WTC11 (cell line): ENCODE measurements at regions not wholly inside any gene's neighbourhood (a gene's known extent, or its start where the extent isn't known, plus 50 kb on each side); places are given as distances from the start of the nearest gene placed in this dataset.

Source experiments
- ATAC-seq: fragments of 200-7000 bp; cut with Tn5 transposase; 2 replicates; pipeline ENCODE4 v1.10.0; 2021; ENCODE audit warnings: mild to moderate bottlenecking, moderate library complexity
- CTCF ChIA-PET: fragments of 300-600 bp; sonication (Branson Sonifier 250); formaldehyde crosslinking; loops from one replicate; lab custom pipeline; 2021; ENCODE audit warnings: antibody characterized with exemption; lab: Charles Lee
- POLR2A ChIA-PET: fragments of 350-600 bp; sonication (Branson Sonifier 250); formaldehyde crosslinking; loops from one replicate; lab custom pipeline; 2021; ENCODE audit warnings: antibody characterized with exemption; lab: Charles Lee
- DNase-seq: peaks from one replicate; pipeline ENCODE4 v3.0.0; 2021; ENCODE audit warnings: low spot score
- H3K27ac Mint-ChIP-seq: 2 replicates; pipeline ENCODE4 v1.8.0; 2021; ENCODE audit warnings: mixed read lengths
- H3K27me3 Mint-ChIP-seq: 2 replicates; pipeline ENCODE4 v1.8.0; 2021; ENCODE audit warnings: low read depth, mild to moderate bottlenecking, moderate library complexity, mixed read lengths
- H3K36me3 Mint-ChIP-seq: 2 replicates; pipeline ENCODE4 v1.8.0; 2021; ENCODE audit warnings: mixed read lengths
- H3K4me1 Mint-ChIP-seq: 2 replicates; pipeline ENCODE4 v1.8.0; 2022; ENCODE audit warnings: mixed read lengths
- H3K4me3 Mint-ChIP-seq: 2 replicates; pipeline ENCODE4 v1.8.0; 2021; ENCODE audit warnings: mild to moderate bottlenecking, moderate library complexity, mixed read lengths
- H3K9me3 Mint-ChIP-seq: 2 replicates; pipeline ENCODE4 v1.8.0; 2021; ENCODE audit warnings: mixed read lengths
- ATF2 ChIP-seq: sonication (generic); formaldehyde crosslinking; IDR thresholded peaks from 2 replicates; pipeline ENCODE4 v1.8.1; 2022; ENCODE audit warnings: low read depth, missing genetic modification reagents, borderline replicate concordance
- E2F1 ChIP-seq: sonication (generic); formaldehyde crosslinking; IDR thresholded peaks from 2 replicates; pipeline ENCODE4 v1.8.0; 2022; ENCODE audit warnings: mild to moderate bottlenecking, missing genetic modification reagents
- EMX1 ChIP-seq: fragments of 250-450 bp; sonication (Bioruptor Pico); IDR thresholded peaks from 2 replicates; pipeline ENCODE4 v1.8.0; 2021; ENCODE audit warnings: mild to moderate bottlenecking
- FOXJ3 ChIP-seq: sonication (generic); formaldehyde crosslinking; IDR thresholded peaks from 2 replicates; pipeline ENCODE4 v1.9.0; 2021; ENCODE audit warnings: missing genetic modification reagents, mild to moderate bottlenecking, borderline replicate concordance
- FOXP1 ChIP-seq: sonication (generic); formaldehyde crosslinking; IDR thresholded peaks from 2 replicates; pipeline ENCODE4 v1.8.0; 2022; ENCODE audit warnings: missing genetic modification reagents, mild to moderate bottlenecking, moderate library complexity, borderline replicate concordance
- FOXP4 ChIP-seq: sonication (generic); formaldehyde crosslinking; IDR thresholded peaks from 2 replicates; pipeline ENCODE4 v1.8.0; 2022; ENCODE audit warnings: mild to moderate bottlenecking, missing genetic modification reagents
- MYBL2 ChIP-seq: sonication (generic); formaldehyde crosslinking; IDR thresholded peaks from 2 replicates; pipeline ENCODE4 v1.8.1; 2023; ENCODE audit warnings: mild to moderate bottlenecking, moderate library complexity, missing genetic modification reagents
- NFE2L1 ChIP-seq: sonication (generic); formaldehyde crosslinking; IDR thresholded peaks from 2 replicates; pipeline ENCODE4 v1.8.1; 2023; ENCODE audit warnings: missing genetic modification reagents
- NR2C2 ChIP-seq: sonication (generic); formaldehyde crosslinking; IDR thresholded peaks from 2 replicates; pipeline ENCODE4 v1.8.0; 2022; ENCODE audit warnings: mild to moderate bottlenecking, missing genetic modification reagents
- RELA ChIP-seq: sonication (generic); formaldehyde crosslinking; IDR thresholded peaks from 2 replicates; pipeline ENCODE4 v1.8.1; 2022; ENCODE audit warnings: missing genetic modification reagents, mild to moderate bottlenecking, borderline replicate concordance
- RORB ChIP-seq: fragments of 250-450 bp; sonication (Bioruptor Pico); IDR thresholded peaks from 2 replicates; pipeline ENCODE4 v1.9.0; 2021; ENCODE audit warnings: mild to moderate bottlenecking
- SP1 ChIP-seq: sonication (generic); formaldehyde crosslinking; conservative IDR thresholded peaks from 2 replicates; pipeline ENCODE4 v1.8.1; 2022; ENCODE audit warnings: missing genetic modification reagents
- TEAD1 ChIP-seq: sonication (generic); formaldehyde crosslinking; IDR thresholded peaks from 2 replicates; pipeline ENCODE4 v1.8.0; 2022; ENCODE audit warnings: mild to moderate bottlenecking, missing genetic modification reagents
- ZMAT4 ChIP-seq: fragments of 250-450 bp; sonication (Bioruptor Pico); IDR thresholded peaks from 2 replicates; pipeline ENCODE4 v1.9.0; 2021; ENCODE audit warnings: mild to moderate bottlenecking
- ZNF423 ChIP-seq: fragments of 250-450 bp; sonication (Bioruptor Pico); IDR thresholded peaks from 2 replicates; pipeline ENCODE4 v2.1.2; 2022; ENCODE audit warnings: mild to moderate bottlenecking, moderate library complexity
- ZNF671 ChIP-seq: fragments of 250-450 bp; sonication (Bioruptor Pico); IDR thresholded peaks from 2 replicates; pipeline ENCODE4 v1.8.0; 2021; ENCODE audit warnings: mild to moderate bottlenecking
- TF ChIP-seq, protein P1 (sequence below): fragments of 200-600 bp; IDR thresholded peaks from 2 replicates; pipeline ENCODE4 v1.8.0; 2022; ENCODE audit warnings: antibody characterized with exemption
- TF ChIP-seq, protein P2 (sequence below): sonication (generic); formaldehyde crosslinking; IDR thresholded peaks from 2 replicates; pipeline ENCODE4 v1.8.1; 2023; ENCODE audit warnings: mild to moderate bottlenecking, missing genetic modification reagents, borderline replicate concordance
- TF ChIP-seq, protein P3 (sequence below): sonication (generic); formaldehyde crosslinking; IDR thresholded peaks from 2 replicates; pipeline ENCODE4 v1.8.0; 2023; ENCODE audit warnings: missing genetic modification reagents

GRCh38 chr1:63004868-63005267 lies 220.9 kb downstream of the ATG4C start (continued):
- TF ChIP-seq RELA (CRISPR knock-in tag) (no peak), ZMAT4 (CRISPR knock-in tag) (no peak), EMX1 (CRISPR knock-in tag) (no peak), FOXP4 (CRISPR knock-in tag) (no peak), ZNF423 (CRISPR knock-in tag) (no peak), SP1 (CRISPR knock-in tag) (no peak), FOXJ3 (CRISPR knock-in tag) (no peak)
- TF ChIP-seq, protein P1, sequence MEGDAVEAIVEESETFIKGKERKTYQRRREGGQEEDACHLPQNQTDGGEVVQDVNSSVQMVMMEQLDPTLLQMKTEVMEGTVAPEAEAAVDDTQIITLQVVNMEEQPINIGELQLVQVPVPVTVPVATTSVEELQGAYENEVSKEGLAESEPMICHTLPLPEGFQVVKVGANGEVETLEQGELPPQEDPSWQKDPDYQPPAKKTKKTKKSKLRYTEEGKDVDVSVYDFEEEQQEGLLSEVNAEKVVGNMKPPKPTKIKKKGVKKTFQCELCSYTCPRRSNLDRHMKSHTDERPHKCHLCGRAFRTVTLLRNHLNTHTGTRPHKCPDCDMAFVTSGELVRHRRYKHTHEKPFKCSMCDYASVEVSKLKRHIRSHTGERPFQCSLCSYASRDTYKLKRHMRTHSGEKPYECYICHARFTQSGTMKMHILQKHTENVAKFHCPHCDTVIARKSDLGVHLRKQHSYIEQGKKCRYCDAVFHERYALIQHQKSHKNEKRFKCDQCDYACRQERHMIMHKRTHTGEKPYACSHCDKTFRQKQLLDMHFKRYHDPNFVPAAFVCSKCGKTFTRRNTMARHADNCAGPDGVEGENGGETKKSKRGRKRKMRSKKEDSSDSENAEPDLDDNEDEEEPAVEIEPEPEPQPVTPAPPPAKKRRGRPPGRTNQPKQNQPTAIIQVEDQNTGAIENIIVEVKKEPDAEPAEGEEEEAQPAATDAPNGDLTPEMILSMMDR: no peak
- TF ChIP-seq, protein P2, sequence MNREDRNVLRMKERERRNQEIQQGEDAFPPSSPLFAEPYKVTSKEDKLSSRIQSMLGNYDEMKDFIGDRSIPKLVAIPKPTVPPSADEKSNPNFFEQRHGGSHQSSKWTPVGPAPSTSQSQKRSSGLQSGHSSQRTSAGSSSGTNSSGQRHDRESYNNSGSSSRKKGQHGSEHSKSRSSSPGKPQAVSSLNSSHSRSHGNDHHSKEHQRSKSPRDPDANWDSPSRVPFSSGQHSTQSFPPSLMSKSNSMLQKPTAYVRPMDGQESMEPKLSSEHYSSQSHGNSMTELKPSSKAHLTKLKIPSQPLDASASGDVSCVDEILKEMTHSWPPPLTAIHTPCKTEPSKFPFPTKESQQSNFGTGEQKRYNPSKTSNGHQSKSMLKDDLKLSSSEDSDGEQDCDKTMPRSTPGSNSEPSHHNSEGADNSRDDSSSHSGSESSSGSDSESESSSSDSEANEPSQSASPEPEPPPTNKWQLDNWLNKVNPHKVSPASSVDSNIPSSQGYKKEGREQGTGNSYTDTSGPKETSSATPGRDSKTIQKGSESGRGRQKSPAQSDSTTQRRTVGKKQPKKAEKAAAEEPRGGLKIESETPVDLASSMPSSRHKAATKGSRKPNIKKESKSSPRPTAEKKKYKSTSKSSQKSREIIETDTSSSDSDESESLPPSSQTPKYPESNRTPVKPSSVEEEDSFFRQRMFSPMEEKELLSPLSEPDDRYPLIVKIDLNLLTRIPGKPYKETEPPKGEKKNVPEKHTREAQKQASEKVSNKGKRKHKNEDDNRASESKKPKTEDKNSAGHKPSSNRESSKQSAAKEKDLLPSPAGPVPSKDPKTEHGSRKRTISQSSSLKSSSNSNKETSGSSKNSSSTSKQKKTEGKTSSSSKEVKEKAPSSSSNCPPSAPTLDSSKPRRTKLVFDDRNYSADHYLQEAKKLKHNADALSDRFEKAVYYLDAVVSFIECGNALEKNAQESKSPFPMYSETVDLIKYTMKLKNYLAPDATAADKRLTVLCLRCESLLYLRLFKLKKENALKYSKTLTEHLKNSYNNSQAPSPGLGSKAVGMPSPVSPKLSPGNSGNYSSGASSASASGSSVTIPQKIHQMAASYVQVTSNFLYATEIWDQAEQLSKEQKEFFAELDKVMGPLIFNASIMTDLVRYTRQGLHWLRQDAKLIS: no peak

GRCh38 chr1:63005812-63006211 lies 221.9 kb downstream of the ATG4C start:
- Mint-ChIP-seq H3K36me3 (no peaks in the 10 kb centered on the region), H3K27me3 (no peaks in the 10 kb centered on the region), H3K9me3 (no peaks in the 10 kb centered on the region), H3K4me1 (peaks cover 12% of the 10 kb centered on the region), H3K27ac (no peak overlapping the region), H3K4me3 (no peak overlapping the region)
- ATAC-seq (no peak), DNase-seq (no peak)
- ChIA-PET POLR2A (no interaction called here), CTCF (interaction anchor here (0.8 to 1.7 kb wide), 14 partner anchors 15 to 532 kb away, joined by 3 to 27 read pairs (median 5); no protein-coding TSS in a partner anchor)
- no peak for TF ChIP-seq NR2C2 (CRISPR knock-in tag)
- TF ChIP-seq E2F1 (CRISPR knock-in tag): no peak
- no peak for TF ChIP-seq FOXP1
- TF ChIP-seq MYBL2 (CRISPR knock-in tag): no peak
- no peak for TF ChIP-seq ZNF671
- TF ChIP-seq, protein P3, sequence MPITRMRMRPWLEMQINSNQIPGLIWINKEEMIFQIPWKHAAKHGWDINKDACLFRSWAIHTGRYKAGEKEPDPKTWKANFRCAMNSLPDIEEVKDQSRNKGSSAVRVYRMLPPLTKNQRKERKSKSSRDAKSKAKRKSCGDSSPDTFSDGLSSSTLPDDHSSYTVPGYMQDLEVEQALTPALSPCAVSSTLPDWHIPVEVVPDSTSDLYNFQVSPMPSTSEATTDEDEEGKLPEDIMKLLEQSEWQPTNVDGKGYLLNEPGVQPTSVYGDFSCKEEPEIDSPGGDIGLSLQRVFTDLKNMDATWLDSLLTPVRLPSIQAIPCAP (CRISPR knock-in tag): no peak
- no peak for TF ChIP-seq ATF2 (CRISPR knock-in tag)
- TF ChIP-seq RORB (CRISPR knock-in tag): no peak
- no peak for TF ChIP-seq NFE2L1 (CRISPR knock-in tag)
- TF ChIP-seq TEAD1: no peak
